ENCODE measurements at regions not wholly inside any gene's neighbourhood (a gene's known extent, or its start where the extent isn't known, plus 50 kb on each side); places are given as distances from the start of the nearest gene placed in this dataset.
A peak's percentile ranks its signal among the peaks of the same experiment; 100 is the strongest.
"Not testable (repeated sequence)": the region's sequence is repeated elsewhere in the genome, so short reads cannot be mapped to it uniquely, and the experiment has no call there.

- no peak for DNase-seq
Measured at GRCh38 chr13:87877477-87877876, 206.3 kb downstream of the SLITRK5 start.

GRCh38 chr13:87878706-87879105, 207.5 kb downstream of the SLITRK5 start:
- DNase-seq: no peak

GRCh38 chr13:87884884-87885283, 213.7 kb downstream of the SLITRK5 start:
- peak; percentile 4 for DNase-seq

GRCh38 chr13:87887459-87888123, 216.4 kb downstream of the SLITRK5 start:
- DNase-seq: no peak

- DNase-seq: no peak
Measured at GRCh38 chr13:87889254-87889653, 218.1 kb downstream of the SLITRK5 start.

GRCh38 chr13:87893186-87893585, 222.0 kb downstream of the SLITRK5 start:
- DNase-seq: no peak

- DNase-seq: no peak
Measured at GRCh38 chr13:87894059-87894458, 222.9 kb downstream of the SLITRK5 start.

- no peak for DNase-seq
Measured at GRCh38 chr13:87903553-87903952, 232.4 kb downstream of the SLITRK5 start.

- no peak for DNase-seq
Measured at GRCh38 chr13:87906411-87906810, 235.2 kb downstream of the SLITRK5 start.

GRCh38 chr13:87907202-87907601, 236.0 kb downstream of the SLITRK5 start:
- no peak for DNase-seq

GRCh38 chr13:87919956-87920355, 248.8 kb downstream of the SLITRK5 start:
- DNase-seq: no peak

- no peak for DNase-seq
Measured at GRCh38 chr13:87923753-87924152, 252.6 kb downstream of the SLITRK5 start.

- peak; percentile 4 for DNase-seq
Measured at GRCh38 chr13:87925006-87925405, 253.8 kb downstream of the SLITRK5 start.

- DNase-seq: no peak
Measured at GRCh38 chr13:87940776-87941175, 269.6 kb downstream of the SLITRK5 start.

- DNase-seq: no peak
Measured at GRCh38 chr13:87941226-87941625, 270.1 kb downstream of the SLITRK5 start.

GRCh38 chr13:87942205-87942604, 271.0 kb downstream of the SLITRK5 start:
- no peak for DNase-seq

- DNase-seq: no peak
Measured at GRCh38 chr13:87944038-87944437, 272.9 kb downstream of the SLITRK5 start.

GRCh38 chr13:87952377-87952776, 281.2 kb downstream of the SLITRK5 start:
- no peak for DNase-seq

- DNase-seq: no peak
Measured at GRCh38 chr13:87953381-87953780, 282.2 kb downstream of the SLITRK5 start.

- peak; percentile 44 for DNase-seq
Measured at GRCh38 chr13:87954091-87954490, 282.9 kb downstream of the SLITRK5 start.

- no peak for DNase-seq
Measured at GRCh38 chr13:87961546-87961945, 290.4 kb downstream of the SLITRK5 start.

- no peak for DNase-seq
Measured at GRCh38 chr13:87972568-87972967, 301.4 kb downstream of the SLITRK5 start.

- no peak for DNase-seq
Measured at GRCh38 chr13:87975035-87975434, 303.9 kb downstream of the SLITRK5 start.

GRCh38 chr13:87976650-87977049, 305.5 kb downstream of the SLITRK5 start:
- not testable (repeated sequence) for DNase-seq

- no peak for DNase-seq
Measured at GRCh38 chr13:87981416-87981815, 310.2 kb downstream of the SLITRK5 start.
